K562 (cell line): ENCODE measurements at regions not wholly inside any gene's neighbourhood (a gene's known extent, or its start where the extent isn't known, plus 50 kb on each side); places are given as distances from the start of the nearest gene placed in this dataset.

ENCODE experiments used
- ATAC-seq: fragments of 200-7000 bp; cut with Tn5 transposase; 3 replicates; pipeline ENCODE4 v1.9.1; 2020; ENCODE audit warnings: moderate library complexity
- BruUV-seq: library from RNA; stranded (reverse); fragments of 400-500 nt; replicated peaks from 2 replicates; lab custom pipeline; 2021; lab: Mats Ljungman, UMichigan
- CTCF ChIA-PET: fragments of 300-600 bp; formaldehyde crosslinking; extraction: SDS; loops from one replicate; lab custom pipeline; 2021; ENCODE audit warnings: low intra/inter-chr PET ratio; lab: Yijun Ruan, JAX
- POLR2A ChIA-PET: fragments of 300-600, 350-650 bp; sonication (Branson Sonifier 250); formaldehyde crosslinking; extraction: SDS; loops from one replicate; lab custom pipeline; 2021; ENCODE audit warnings: antibody characterized with exemption, inconsistent platforms; lab: Yijun Ruan, JAX
- DNase-seq, 4 experiments: peaks; one replicate each; pipeline versions ENCODE4 v3.0.0 to v3.0.0-alpha.2; 2011 to 2018; ENCODE audit warnings: low spot score in 3 of 4, mixed read lengths in 3 of 4; ENCODE audit errors: extremely low read depth in 1 of 4
- FAIRE-seq: peaks from 2 replicates; lab custom pipeline; 2011; peaks lifted over from hg19 to GRCh38; lab: Jason Lieb, UNC
- H2AFZ ChIP-seq: 2 replicates; pipeline ENCODE4 v1.6.0; 2011; ENCODE audit warnings: low read depth, low read length, control low read depth, inconsistent platforms
- H3K27ac ChIP-seq: fragments of 200-600 bp; 3 replicates; pipeline ENCODE4 v1.8.0; 2011; ENCODE audit warnings: low read depth, mild to moderate bottlenecking, control low read depth, inconsistent platforms, low read length, moderate library complexity, mixed read lengths; ENCODE audit errors: extremely low read depth
- H3K27me3 ChIP-seq, 2 experiments: fragments of 300-600 bp in 1 of 2; 2 replicates in 1 of 2; 3 replicates in 1 of 2; pipeline versions ENCODE4 v1.6.0 to v1.8.0; 2011; ENCODE audit warnings: inconsistent platforms in 2 of 2, low read length in 2 of 2, mild to moderate bottlenecking in 1 of 2, mixed read lengths in 1 of 2, moderate library complexity in 1 of 2; ENCODE audit not compliant: control insufficient read depth in 2 of 2, insufficient read depth in 2 of 2
- H3K36me3 ChIP-seq: fragments of 300-600 bp; 3 replicates; pipeline ENCODE4 v1.8.0; 2011; ENCODE audit warnings: mild to moderate bottlenecking, low read length, inconsistent platforms; ENCODE audit not compliant: control insufficient read depth, insufficient read depth
- H3K4me1 ChIP-seq, 2 experiments: fragments of 200-600 bp in 1 of 2; replicated peaks in 1 of 2; 2 replicates in 1 of 2; 3 replicates in 1 of 2; pipeline versions ENCODE4 v1.5.1 to v1.8.0; 2011; ENCODE audit warnings: inconsistent platforms in 2 of 2, low read length in 2 of 2, mild to moderate bottlenecking in 1 of 2, mixed read lengths in 1 of 2, moderate library complexity in 1 of 2; ENCODE audit not compliant: control insufficient read depth in 2 of 2, insufficient read depth in 2 of 2
- H3K4me2 ChIP-seq: 2 replicates; pipeline ENCODE4 v1.6.1; 2011; ENCODE audit warnings: low read length, control low read depth, inconsistent platforms, mixed read lengths; ENCODE audit not compliant: insufficient read depth
- H3K4me3 ChIP-seq: fragments of 200-600 bp; sonication (generic), shearing (Covaris generic); 2 replicates; pipeline ENCODE4 v1.5.1; 2016; ENCODE audit warnings: control low read depth, inconsistent platforms
- H3K79me2 ChIP-seq: fragments of 200-600 bp; 3 replicates; pipeline ENCODE4 v1.8.0; 2011; ENCODE audit warnings: low read length, inconsistent platforms; ENCODE audit not compliant: control insufficient read depth, insufficient read depth
- H3K9ac ChIP-seq, 2 experiments: 2 replicates each; pipeline versions ENCODE4 v1.6.0 to v1.6.1; 2011; ENCODE audit warnings: low read depth in 2 of 2, low read length in 2 of 2, control low read depth in 1 of 2, inconsistent platforms in 1 of 2, mild to moderate bottlenecking in 1 of 2, mixed read lengths in 1 of 2; ENCODE audit not compliant: insufficient read depth in 1 of 2
- H3K9me1 ChIP-seq: one replicate; pipeline ENCODE4 v1.6.0; 2011; ENCODE audit warnings: inconsistent platforms, mild to moderate bottlenecking, low read length, moderate library complexity; ENCODE audit not compliant: control insufficient read depth, insufficient read depth
- H3K9me3 ChIP-seq: replicated peaks from 2 replicates; pipeline ENCODE4 v1.5.1; 2011; ENCODE audit warnings: low read depth, low read length, inconsistent platforms; ENCODE audit not compliant: control insufficient read depth, insufficient read depth
- H4K20me1 ChIP-seq: replicated peaks from 2 replicates; pipeline ENCODE4 v1.6.1; 2011; ENCODE audit warnings: low read length, inconsistent platforms, mixed read lengths; ENCODE audit not compliant: control insufficient read depth, insufficient read depth
- CBX2 ChIP-seq: fragments of 200-600 bp; sonication (generic); IDR thresholded peaks from one replicate; pipeline ENCODE4 v1.6.1; 2012; ENCODE audit warnings: mild to moderate bottlenecking, low read length, inconsistent platforms; ENCODE audit not compliant: insufficient read depth, poor library complexity, severe bottlenecking
- KLF13 ChIP-seq: fragments of 450-650 bp; IDR thresholded peaks from 2 replicates; pipeline ENCODE4 v1.6.1; 2016; ENCODE audit warnings: missing genetic modification characterization, low read depth, mild to moderate bottlenecking, missing compliant biosample characterization, moderate library complexity, borderline replicate concordance
- PTRF ChIP-seq: fragments of 450-650 bp; IDR thresholded peaks from 2 replicates; pipeline ENCODE4 v1.6.1; 2016; ENCODE audit warnings: mild to moderate bottlenecking, missing genetic modification characterization, missing compliant biosample characterization
- SIN3A ChIP-seq, 2 experiments: fragments of 150-350 bp in 1 of 2; IDR thresholded peaks; 2 replicates each; pipeline ENCODE4 v1.6.1; 2011 to 2016; ENCODE audit warnings: borderline replicate concordance in 2 of 2, low read depth in 2 of 2, low read length in 2 of 2, mild to moderate bottlenecking in 2 of 2, moderate library complexity in 2 of 2; ENCODE audit not compliant: control insufficient read depth in 1 of 2
- SIX5 ChIP-seq, 2 experiments: IDR thresholded peaks; 2 replicates each; pipeline ENCODE4 v1.6.1; 2011; ENCODE audit warnings: low read length in 2 of 2, borderline replicate concordance in 1 of 2, low read depth in 1 of 2, mild to moderate bottlenecking in 1 of 2, moderate library complexity in 1 of 2; ENCODE audit not compliant: insufficient read depth in 1 of 2
- SP1 ChIP-seq: sonication (generic); formaldehyde crosslinking; IDR thresholded peaks from 2 replicates; pipeline ENCODE4 v1.8.1; 2022; ENCODE audit warnings: mild to moderate bottlenecking, missing genetic modification reagents
- SREBF2 ChIP-seq: sonication (generic); formaldehyde crosslinking; IDR thresholded peaks from 2 replicates; pipeline ENCODE4 v1.4.0; 2020; ENCODE audit warnings: mild to moderate bottlenecking, missing genetic modification reagents
- STAT5B ChIP-seq: fragments of 250-450 bp; sonication (Bioruptor Pico); IDR thresholded peaks from 2 replicates; pipeline ENCODE4 v1.8.0; 2021; ENCODE audit warnings: mild to moderate bottlenecking, inconsistent platforms
- ZNF274 ChIP-seq: IDR thresholded peaks from 2 replicates; pipeline ENCODE4 v1.6.1; 2011; ENCODE audit warnings: low read depth, mild to moderate bottlenecking, low read length, moderate library complexity, borderline replicate concordance
- in situ Hi-C: fragments of 300-500 bp; cut with MboI; formaldehyde crosslinking; loops from 4 replicates; pipeline ENCODE4 v1.15.0; 2018; ENCODE audit warnings: inconsistent platforms, mixed read lengths
- intact Hi-C: fragments of 100-400 bp; cut with micrococcal nuclease; formaldehyde crosslinking; loops from 2 replicates; pipeline ENCODE4 v1.14.2; 2022
- TF ChIP-seq, protein P1 (sequence below): sonication (generic); formaldehyde crosslinking; IDR thresholded peaks from 2 replicates; pipeline ENCODE4 v1.8.1; 2023; ENCODE audit warnings: mild to moderate bottlenecking, missing genetic modification reagents
- TF ChIP-seq, protein P2 (sequence below): sonication (generic); formaldehyde crosslinking; IDR thresholded peaks from 2 replicates; pipeline ENCODE4 v1.9.0; 2022; ENCODE audit warnings: mild to moderate bottlenecking, missing genetic modification reagents
- TF ChIP-seq, protein P3 (sequence below), 2 experiments: fragments of 250-450 bp in 1 of 2; fragments of 450-650 bp in 1 of 2; sonication (Bioruptor Pico) in 1 of 2; IDR thresholded peaks; 2 replicates each; pipeline versions ENCODE4 v1.6.1 to v1.8.0; 2016 to 2021; ENCODE audit warnings: mild to moderate bottlenecking in 2 of 2, moderate library complexity in 2 of 2, missing compliant biosample characterization in 1 of 2, missing genetic modification characterization in 1 of 2
- TF ChIP-seq, protein P4 (sequence below): fragments of 250-450 bp; sonication (Bioruptor Pico); IDR thresholded peaks from 2 replicates; pipeline ENCODE4 v1.8.0; 2022; ENCODE audit warnings: moderate library complexity, mild to moderate bottlenecking, inconsistent platforms
- TF ChIP-seq, protein P5 (sequence below): fragments of 150-350 bp; conservative IDR thresholded peaks from 2 replicates; pipeline ENCODE4 v1.6.1; 2014; ENCODE audit warnings: low read length

DNA sequence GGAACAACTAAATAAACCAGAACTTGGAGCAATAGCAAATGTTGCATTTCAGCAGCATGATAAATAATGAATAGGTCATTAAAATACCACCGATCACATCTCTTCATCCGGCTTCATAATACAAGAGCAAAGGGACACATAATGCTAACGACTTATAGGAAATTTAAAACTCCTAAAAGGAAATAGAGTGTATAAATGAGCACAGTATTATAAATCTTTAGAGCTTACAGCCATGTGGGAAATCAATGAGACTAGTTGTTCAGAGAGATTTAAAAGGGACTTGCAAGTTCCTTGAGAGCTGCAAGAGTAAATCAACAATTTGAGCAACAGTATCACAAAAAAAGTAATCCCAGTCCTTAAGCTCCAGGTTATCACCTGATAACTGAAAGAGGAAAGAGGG lies 677.0 kb downstream of the PLOD2 start (continued):
- no peak for TF ChIP-seq KLF13 (tag)
- TF ChIP-seq, protein P1, sequence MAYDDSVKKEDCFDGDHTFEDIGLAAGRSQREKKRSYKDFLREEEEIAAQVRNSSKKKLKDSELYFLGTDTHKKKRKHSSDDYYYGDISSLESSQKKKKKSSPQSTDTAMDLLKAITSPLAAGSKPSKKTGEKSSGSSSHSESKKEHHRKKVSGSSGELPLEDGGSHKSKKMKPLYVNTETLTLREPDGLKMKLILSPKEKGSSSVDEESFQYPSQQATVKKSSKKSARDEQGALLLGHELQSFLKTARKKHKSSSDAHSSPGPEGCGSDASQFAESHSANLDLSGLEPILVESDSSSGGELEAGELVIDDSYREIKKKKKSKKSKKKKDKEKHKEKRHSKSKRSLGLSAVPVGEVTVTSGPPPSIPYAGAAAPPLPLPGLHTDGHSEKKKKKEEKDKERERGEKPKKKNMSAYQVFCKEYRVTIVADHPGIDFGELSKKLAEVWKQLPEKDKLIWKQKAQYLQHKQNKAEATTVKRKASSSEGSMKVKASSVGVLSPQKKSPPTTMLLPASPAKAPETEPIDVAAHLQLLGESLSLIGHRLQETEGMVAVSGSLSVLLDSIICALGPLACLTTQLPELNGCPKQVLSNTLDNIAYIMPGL (CRISPR knock-in tag): no peak

DNA sequence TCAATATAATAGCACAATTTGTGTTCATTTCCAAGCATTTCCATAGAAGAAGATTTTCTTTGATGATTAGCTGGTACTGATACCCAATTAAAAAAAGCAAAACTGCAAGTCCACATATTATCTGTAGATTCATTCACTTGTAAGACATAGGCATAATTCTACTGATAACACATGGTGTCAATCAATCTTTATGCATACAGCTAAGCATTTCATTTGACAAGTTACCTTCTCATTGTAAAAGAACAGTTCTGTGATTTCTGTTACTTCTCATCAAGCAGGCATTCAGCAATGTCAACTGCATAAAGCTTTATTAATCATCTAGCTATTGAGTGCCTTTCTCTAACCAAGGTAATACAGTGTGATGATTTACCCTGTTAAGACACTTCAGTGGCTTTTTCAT lies 672.0 kb downstream of the PLOD2 start:
- Histone ChIP-seq H3K79me2 (no peaks in the 10 kb centered on the region), H3K4me1 (no peaks in the 10 kb centered on the region), H3K9me3 (no peaks in the 10 kb centered on the region), H3K9me1 (no peaks in the 10 kb centered on the region), H4K20me1 (no peaks in the 10 kb centered on the region), H3K9ac (no peak overlapping the region), H3K4me3 (no peak overlapping the region), H3K27me3 (no peaks in the 10 kb centered on the region), H3K36me3 (no peaks in the 10 kb centered on the region), H3K4me2 (no peak overlapping the region), H3K27ac (no peak overlapping the region), H2AFZ (no peak overlapping the region)
- ChIA-PET POLR2A (no interaction called here), CTCF (no interaction called here)
- FAIRE-seq (no peak), ATAC-seq (no peak), DNase-seq (no peak)
- in situ Hi-C loops (no loop called here), intact Hi-C loops (no loop called here)
- no TSS peak for BruUV-seq
- TF ChIP-seq, protein P2, sequence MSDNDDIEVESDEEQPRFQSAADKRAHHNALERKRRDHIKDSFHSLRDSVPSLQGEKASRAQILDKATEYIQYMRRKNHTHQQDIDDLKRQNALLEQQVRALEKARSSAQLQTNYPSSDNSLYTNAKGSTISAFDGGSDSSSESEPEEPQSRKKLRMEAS: no peak
- TF ChIP-seq SIX5 (IDR thresholded peaks at IDR 0.05; ENCODE audit: borderline replicate concordance in 1 of 2, insufficient read depth in 1 of 2, low read depth in 1 of 2, low read length in 2 of 2) (no peak), CBX2 (no peak), STAT5B (no peak), SREBF2 (CRISPR knock-in tag) (no peak), PTRF (no peak), SP1 (CRISPR knock-in tag) (no peak), ZNF274 (no peak), SIN3A (IDR thresholded peaks at IDR 0.05; ENCODE audit: borderline replicate concordance in 2 of 2, control insufficient read depth in 1 of 2, low read depth in 2 of 2, low read length in 2 of 2) (no peak)
- TF ChIP-seq, protein P3, sequence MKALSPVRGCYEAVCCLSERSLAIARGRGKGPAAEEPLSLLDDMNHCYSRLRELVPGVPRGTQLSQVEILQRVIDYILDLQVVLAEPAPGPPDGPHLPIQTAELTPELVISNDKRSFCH (CRISPR knock-in tag; IDR thresholded peaks at IDR 0.05): no peak
- TF ChIP-seq, protein P3 (tag; IDR thresholded peaks at IDR 0.05): no peak
- TF ChIP-seq, protein P4, sequence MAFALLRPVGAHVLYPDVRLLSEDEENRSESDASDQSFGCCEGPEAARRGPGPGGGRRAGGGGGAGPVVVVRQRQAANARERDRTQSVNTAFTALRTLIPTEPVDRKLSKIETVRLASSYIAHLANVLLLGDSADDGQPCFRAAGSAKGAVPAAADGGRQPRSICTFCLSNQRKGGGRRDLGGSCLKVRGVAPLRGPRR (CRISPR knock-in tag): no peak
- TF ChIP-seq, protein P5, sequence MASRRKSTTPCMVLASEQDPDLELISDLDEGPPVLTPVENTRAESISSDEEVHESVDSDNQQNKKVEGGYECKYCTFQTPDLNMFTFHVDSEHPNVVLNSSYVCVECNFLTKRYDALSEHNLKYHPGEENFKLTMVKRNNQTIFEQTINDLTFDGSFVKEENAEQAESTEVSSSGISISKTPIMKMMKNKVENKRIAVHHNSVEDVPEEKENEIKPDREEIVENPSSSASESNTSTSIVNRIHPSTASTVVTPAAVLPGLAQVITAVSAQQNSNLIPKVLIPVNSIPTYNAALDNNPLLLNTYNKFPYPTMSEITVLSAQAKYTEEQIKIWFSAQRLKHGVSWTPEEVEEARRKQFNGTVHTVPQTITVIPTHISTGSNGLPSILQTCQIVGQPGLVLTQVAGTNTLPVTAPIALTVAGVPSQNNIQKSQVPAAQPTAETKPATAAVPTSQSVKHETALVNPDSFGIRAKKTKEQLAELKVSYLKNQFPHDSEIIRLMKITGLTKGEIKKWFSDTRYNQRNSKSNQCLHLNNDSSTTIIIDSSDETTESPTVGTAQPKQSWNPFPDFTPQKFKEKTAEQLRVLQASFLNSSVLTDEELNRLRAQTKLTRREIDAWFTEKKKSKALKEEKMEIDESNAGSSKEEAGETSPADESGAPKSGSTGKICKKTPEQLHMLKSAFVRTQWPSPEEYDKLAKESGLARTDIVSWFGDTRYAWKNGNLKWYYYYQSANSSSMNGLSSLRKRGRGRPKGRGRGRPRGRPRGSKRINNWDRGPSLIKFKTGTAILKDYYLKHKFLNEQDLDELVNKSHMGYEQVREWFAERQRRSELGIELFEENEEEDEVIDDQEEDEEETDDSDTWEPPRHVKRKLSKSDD: no peak
